ENCODE measurements at regions not wholly inside any gene's neighbourhood (a gene's known extent, or its start where the extent isn't known, plus 50 kb on each side); places are given as distances from the start of the nearest gene placed in this dataset.

DNA sequence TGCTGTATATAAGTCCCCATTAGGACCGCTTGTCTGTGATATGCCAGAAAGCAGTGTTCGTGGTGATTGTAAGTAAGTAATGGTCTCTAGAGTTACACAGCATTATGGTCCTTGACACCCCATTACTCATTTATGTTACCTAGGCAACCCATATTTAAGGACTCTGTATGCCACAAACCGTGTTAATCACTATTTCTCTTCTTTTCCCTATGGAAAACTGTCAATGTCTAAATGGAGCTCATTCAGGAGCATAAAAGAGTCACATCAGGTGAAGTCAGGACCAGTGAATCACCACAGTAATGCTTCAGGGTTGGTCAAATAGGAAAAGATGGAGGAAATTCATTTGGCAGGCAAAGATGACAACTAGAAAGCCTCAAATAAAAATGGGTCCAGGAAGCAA, 146.6 kb upstream of the PEX5L start:
- Histone ChIP-seq H3K4me1 (ENCODE audit: control insufficient read depth in 2 of 2, insufficient read depth in 2 of 2, low read length in 2 of 2) (no peaks in the 10 kb centered on the region), H3K27ac (ENCODE audit: low read length in 2 of 2) (no peak overlapping the region), H3K4me3 (ENCODE audit: control extremely low read depth in 1 of 5, extremely low read depth in 1 of 5, insufficient read depth in 1 of 5, low read depth in 2 of 5, low read length in 4 of 5) (no peak overlapping the region), H3K79me2 (ENCODE audit: control insufficient read depth, insufficient read depth, low read length) (no peaks in the 10 kb centered on the region), H3K4me2 (replicated peaks; ENCODE audit: low read depth, low read length, poor library complexity, severe bottlenecking) (no peak overlapping the region), H2AFZ (ENCODE audit: insufficient read depth, low read depth, low read length, poor library complexity, severe bottlenecking) (no peak overlapping the region), H3K36me3 (replicated peaks in 1 of 2; ENCODE audit: control extremely low read depth in 1 of 2, control insufficient read depth in 1 of 2, extremely low read depth in 1 of 2, insufficient read depth in 2 of 2, low read length in 1 of 2) (no peaks in the 10 kb centered on the region), H4K20me1 (ENCODE audit: control insufficient read depth, insufficient read depth, low read length, poor library complexity, severe bottlenecking) (no peaks in the 10 kb centered on the region), H3K27me3 (replicated peaks in 1 of 4; ENCODE audit: control extremely low read depth in 1 of 4, control insufficient read depth in 3 of 4, insufficient read depth in 4 of 4, low read length in 3 of 4) (no peaks in the 10 kb centered on the region), H3K9ac (ENCODE audit: low read length) (no peak overlapping the region), H3K9me3 (ENCODE audit: control extremely low read depth in 1 of 3, control insufficient read depth in 2 of 3, insufficient read depth in 1 of 3, low read length in 2 of 3) (no peaks in the 10 kb centered on the region)
- H3K27ac Mint-ChIP-seq = no peak overlapping the region
- no peak for DNase-seq
- H3K4me1 Mint-ChIP-seq = no peaks in the 10 kb centered on the region
- CTCF ChIA-PET = no interaction called here
- H3K27me3 Mint-ChIP-seq = peaks cover 4% of the 10 kb centered on the region
- TF ChIP-seq EZH2 (IDR thresholded peaks at IDR 0.05; ENCODE audit: borderline replicate concordance, insufficient read depth, low read depth, low read length, poor library complexity, severe bottlenecking) = no peak
- TF ChIP-seq, protein P1, sequence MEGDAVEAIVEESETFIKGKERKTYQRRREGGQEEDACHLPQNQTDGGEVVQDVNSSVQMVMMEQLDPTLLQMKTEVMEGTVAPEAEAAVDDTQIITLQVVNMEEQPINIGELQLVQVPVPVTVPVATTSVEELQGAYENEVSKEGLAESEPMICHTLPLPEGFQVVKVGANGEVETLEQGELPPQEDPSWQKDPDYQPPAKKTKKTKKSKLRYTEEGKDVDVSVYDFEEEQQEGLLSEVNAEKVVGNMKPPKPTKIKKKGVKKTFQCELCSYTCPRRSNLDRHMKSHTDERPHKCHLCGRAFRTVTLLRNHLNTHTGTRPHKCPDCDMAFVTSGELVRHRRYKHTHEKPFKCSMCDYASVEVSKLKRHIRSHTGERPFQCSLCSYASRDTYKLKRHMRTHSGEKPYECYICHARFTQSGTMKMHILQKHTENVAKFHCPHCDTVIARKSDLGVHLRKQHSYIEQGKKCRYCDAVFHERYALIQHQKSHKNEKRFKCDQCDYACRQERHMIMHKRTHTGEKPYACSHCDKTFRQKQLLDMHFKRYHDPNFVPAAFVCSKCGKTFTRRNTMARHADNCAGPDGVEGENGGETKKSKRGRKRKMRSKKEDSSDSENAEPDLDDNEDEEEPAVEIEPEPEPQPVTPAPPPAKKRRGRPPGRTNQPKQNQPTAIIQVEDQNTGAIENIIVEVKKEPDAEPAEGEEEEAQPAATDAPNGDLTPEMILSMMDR (IDR thresholded peaks at IDR 0.05) = no peak
- no peak overlapping the region for H3K4me3 Mint-ChIP-seq
- intact Hi-C loops (cut with micrococcal nuclease) = no loop called here
- POLR2A ChIA-PET = no interaction called here
- 50% methylated on average over 1 of the region's 3 CpGs for WGBS (ENCODE audit: insufficient coverage)
- ATAC-seq (ENCODE audit: low read depth) = no peak
- no peaks in the 10 kb centered on the region for H3K9me3 Mint-ChIP-seq (ENCODE audit: insufficient read depth)

DNA sequence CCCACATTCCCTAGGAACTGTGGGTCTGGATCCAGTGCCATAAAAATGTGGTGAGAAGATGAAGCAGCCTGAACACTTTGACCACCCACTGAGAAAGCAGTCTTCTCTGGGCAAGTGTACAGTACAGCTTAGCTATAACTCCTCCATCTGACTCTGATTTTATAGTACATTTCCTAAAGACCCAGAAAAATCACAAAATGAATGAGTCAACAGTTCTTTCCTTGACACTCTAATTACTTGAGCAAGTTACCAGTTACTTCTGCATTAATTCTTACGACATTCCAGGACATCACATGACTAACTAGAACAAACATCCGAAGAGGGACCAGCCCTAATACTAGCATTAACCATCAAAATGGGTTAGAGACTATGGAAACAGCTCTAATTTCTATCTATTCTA, 148.1 kb upstream of the PEX5L start:
- H3K27me3 Mint-ChIP-seq = peaks cover under 1% of the 10 kb centered on the region
- no peak overlapping the region for H3K4me3 Mint-ChIP-seq
- TF ChIP-seq EZH2 (IDR thresholded peaks at IDR 0.05; ENCODE audit: borderline replicate concordance, insufficient read depth, low read depth, low read length, poor library complexity, severe bottlenecking) = no peak
- TF ChIP-seq, protein P1 (IDR thresholded peaks at IDR 0.05) = no peak
- Histone ChIP-seq H3K4me2 (replicated peaks; ENCODE audit: low read depth, low read length, poor library complexity, severe bottlenecking) (no peak overlapping the region), H3K27me3 (replicated peaks in 1 of 4; ENCODE audit: control extremely low read depth in 1 of 4, control insufficient read depth in 3 of 4, insufficient read depth in 4 of 4, low read length in 3 of 4) (no peaks in the 10 kb centered on the region), H4K20me1 (ENCODE audit: control insufficient read depth, insufficient read depth, low read length, poor library complexity, severe bottlenecking) (no peaks in the 10 kb centered on the region), H3K79me2 (ENCODE audit: control insufficient read depth, insufficient read depth, low read length) (no peaks in the 10 kb centered on the region), H3K9ac (ENCODE audit: low read length) (no peak overlapping the region), H2AFZ (ENCODE audit: insufficient read depth, low read depth, low read length, poor library complexity, severe bottlenecking) (no peak overlapping the region), H3K9me3 (ENCODE audit: control extremely low read depth in 1 of 3, control insufficient read depth in 2 of 3, insufficient read depth in 1 of 3, low read length in 2 of 3) (no peaks in the 10 kb centered on the region), H3K4me3 (ENCODE audit: control extremely low read depth in 1 of 5, extremely low read depth in 1 of 5, insufficient read depth in 1 of 5, low read depth in 2 of 5, low read length in 4 of 5) (no peak overlapping the region), H3K36me3 (replicated peaks in 1 of 2; ENCODE audit: control extremely low read depth in 1 of 2, control insufficient read depth in 1 of 2, extremely low read depth in 1 of 2, insufficient read depth in 2 of 2, low read length in 1 of 2) (no peaks in the 10 kb centered on the region), H3K27ac (ENCODE audit: low read length in 2 of 2) (no peak overlapping the region), H3K4me1 (ENCODE audit: control insufficient read depth in 2 of 2, insufficient read depth in 2 of 2, low read length in 2 of 2) (no peaks in the 10 kb centered on the region)
- DNase-seq (no peak), ATAC-seq (ENCODE audit: low read depth) (no peak)
- H3K9me3 Mint-ChIP-seq (ENCODE audit: insufficient read depth) = no peaks in the 10 kb centered on the region
- ChIA-PET POLR2A (no interaction called here), CTCF (no interaction called here)
- H3K4me1 Mint-ChIP-seq = no peaks in the 10 kb centered on the region
- no CpG with 5 or more reads among the region's 2 CpGs for WGBS (ENCODE audit: insufficient coverage)
- intact Hi-C loops (cut with micrococcal nuclease) = no loop called here
- no peak overlapping the region for H3K27ac Mint-ChIP-seq
